ENCODE measurements at regions not wholly inside any gene's neighbourhood (a gene's known extent, or its start where the extent isn't known, plus 50 kb on each side); places are given as distances from the start of the nearest gene placed in this dataset.

GRCh38 chr9:30522061-30522460 lies 1862.4 kb upstream of the ACO1 start:
- no peak for TF ChIP-seq RAD21 (IDR thresholded peaks at IDR 0.05; ENCODE audit: low read length)
- TF ChIP-seq, protein P1, sequence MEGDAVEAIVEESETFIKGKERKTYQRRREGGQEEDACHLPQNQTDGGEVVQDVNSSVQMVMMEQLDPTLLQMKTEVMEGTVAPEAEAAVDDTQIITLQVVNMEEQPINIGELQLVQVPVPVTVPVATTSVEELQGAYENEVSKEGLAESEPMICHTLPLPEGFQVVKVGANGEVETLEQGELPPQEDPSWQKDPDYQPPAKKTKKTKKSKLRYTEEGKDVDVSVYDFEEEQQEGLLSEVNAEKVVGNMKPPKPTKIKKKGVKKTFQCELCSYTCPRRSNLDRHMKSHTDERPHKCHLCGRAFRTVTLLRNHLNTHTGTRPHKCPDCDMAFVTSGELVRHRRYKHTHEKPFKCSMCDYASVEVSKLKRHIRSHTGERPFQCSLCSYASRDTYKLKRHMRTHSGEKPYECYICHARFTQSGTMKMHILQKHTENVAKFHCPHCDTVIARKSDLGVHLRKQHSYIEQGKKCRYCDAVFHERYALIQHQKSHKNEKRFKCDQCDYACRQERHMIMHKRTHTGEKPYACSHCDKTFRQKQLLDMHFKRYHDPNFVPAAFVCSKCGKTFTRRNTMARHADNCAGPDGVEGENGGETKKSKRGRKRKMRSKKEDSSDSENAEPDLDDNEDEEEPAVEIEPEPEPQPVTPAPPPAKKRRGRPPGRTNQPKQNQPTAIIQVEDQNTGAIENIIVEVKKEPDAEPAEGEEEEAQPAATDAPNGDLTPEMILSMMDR (conservative IDR thresholded peaks at IDR 0.05; ENCODE audit: low read depth, low read length): no peak
- TF ChIP-seq CEBPB (IDR thresholded peaks at IDR 0.05; ENCODE audit: low read depth, low read length): no peak
- TF ChIP-seq MAFK (IDR thresholded peaks at IDR 0.05; ENCODE audit: low read depth, low read length): no peak
- TF ChIP-seq POLR2A (IDR thresholded peaks at IDR 0.05; ENCODE audit: low read depth, low read length): no peak
- no peak for TF ChIP-seq MAZ (IDR thresholded peaks at IDR 0.05; ENCODE audit: borderline replicate concordance, low read depth, low read length)
- TF ChIP-seq FOS (IDR thresholded peaks at IDR 0.05; ENCODE audit: low read depth, low read length): no peak
- no peak for TF ChIP-seq ELK1 (IDR thresholded peaks at IDR 0.05; ENCODE audit: borderline replicate concordance, low read depth, low read length)
- no peak for TF ChIP-seq RFX5 (IDR thresholded peaks at IDR 0.05; ENCODE audit: low read depth, low read length)
- TF ChIP-seq MXI1 (IDR thresholded peaks at IDR 0.05; ENCODE audit: borderline replicate concordance, low read depth, low read length): no peak
- TF ChIP-seq SMC3 (IDR thresholded peaks at IDR 0.05; ENCODE audit: low read depth, low read length): no peak
- no peak for TF ChIP-seq RCOR1 (IDR thresholded peaks at IDR 0.05; ENCODE audit: insufficient replicate concordance, low read length)
- TF ChIP-seq CHD1 (IDR thresholded peaks at IDR 0.05; ENCODE audit: low read depth, low read length): no peak
- TF ChIP-seq NFE2L2 (IDR thresholded peaks at IDR 0.05; ENCODE audit: low read depth, low read length): no peak
